ENCODE measurements at regions not wholly inside any gene's neighbourhood (a gene's known extent, or its start where the extent isn't known, plus 50 kb on each side); places are given as distances from the start of the nearest gene placed in this dataset.

DNA sequence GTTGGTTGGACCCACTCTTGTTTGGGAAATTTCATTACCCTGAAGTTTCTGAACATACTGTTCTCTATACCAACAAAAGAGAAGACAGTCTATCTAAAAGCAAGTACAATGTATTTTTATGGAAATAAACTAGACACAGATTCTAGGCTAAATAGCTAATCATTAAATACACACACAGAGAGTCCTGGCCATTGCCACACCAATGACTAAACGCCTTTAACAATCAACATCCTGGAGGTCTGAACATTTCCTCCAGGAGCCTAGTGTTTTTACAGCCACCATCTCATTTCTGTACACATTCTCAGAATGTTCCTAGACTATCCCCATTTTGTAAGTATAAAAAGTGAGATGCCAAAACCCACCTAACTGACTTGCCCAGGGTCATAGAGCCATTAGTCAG lies 141.6 kb upstream of the RREB1 start:
- Mint-ChIP-seq H3K27ac (no peak overlapping the region), H3K4me1 (ENCODE audit: low read depth) (peaks cover 13% of the 10 kb centered on the region), H3K4me3 (ENCODE audit: low read depth) (no peak overlapping the region), H3K27me3 (no peaks in the 10 kb centered on the region), H3K9me3 (ENCODE audit: low read depth) (no peaks in the 10 kb centered on the region), H3K36me3 (ENCODE audit: insufficient read depth) (no peaks in the 10 kb centered on the region)
- no peak for DNase-seq (ENCODE audit: low spot score, unreplicated experiment)
- TF ChIP-seq, protein P1, sequence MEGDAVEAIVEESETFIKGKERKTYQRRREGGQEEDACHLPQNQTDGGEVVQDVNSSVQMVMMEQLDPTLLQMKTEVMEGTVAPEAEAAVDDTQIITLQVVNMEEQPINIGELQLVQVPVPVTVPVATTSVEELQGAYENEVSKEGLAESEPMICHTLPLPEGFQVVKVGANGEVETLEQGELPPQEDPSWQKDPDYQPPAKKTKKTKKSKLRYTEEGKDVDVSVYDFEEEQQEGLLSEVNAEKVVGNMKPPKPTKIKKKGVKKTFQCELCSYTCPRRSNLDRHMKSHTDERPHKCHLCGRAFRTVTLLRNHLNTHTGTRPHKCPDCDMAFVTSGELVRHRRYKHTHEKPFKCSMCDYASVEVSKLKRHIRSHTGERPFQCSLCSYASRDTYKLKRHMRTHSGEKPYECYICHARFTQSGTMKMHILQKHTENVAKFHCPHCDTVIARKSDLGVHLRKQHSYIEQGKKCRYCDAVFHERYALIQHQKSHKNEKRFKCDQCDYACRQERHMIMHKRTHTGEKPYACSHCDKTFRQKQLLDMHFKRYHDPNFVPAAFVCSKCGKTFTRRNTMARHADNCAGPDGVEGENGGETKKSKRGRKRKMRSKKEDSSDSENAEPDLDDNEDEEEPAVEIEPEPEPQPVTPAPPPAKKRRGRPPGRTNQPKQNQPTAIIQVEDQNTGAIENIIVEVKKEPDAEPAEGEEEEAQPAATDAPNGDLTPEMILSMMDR (IDR thresholded peaks at IDR 0.05; ENCODE audit: unreplicated experiment) = no peak

DNA sequence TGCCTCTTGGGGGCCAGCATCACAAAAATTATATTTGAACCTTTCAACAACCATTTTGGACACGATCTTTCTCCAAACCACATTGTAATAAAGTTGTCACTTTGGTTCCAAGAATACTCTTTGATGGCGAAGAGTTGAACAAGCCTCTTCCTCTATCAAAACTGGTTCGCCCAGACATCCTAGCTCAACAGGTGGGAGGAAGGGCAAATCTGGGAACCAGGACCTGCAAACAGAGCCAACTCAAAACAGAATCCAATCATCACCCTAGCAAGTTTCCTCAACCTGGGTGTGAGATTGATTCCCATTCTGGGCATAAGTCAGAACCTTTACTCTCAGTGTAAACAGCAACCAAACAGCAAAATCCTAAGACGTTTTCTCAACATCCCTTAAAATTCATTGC lies 141.2 kb upstream of the RREB1 start:
- Mint-ChIP-seq H3K4me3 (ENCODE audit: low read depth) (no peak overlapping the region), H3K36me3 (ENCODE audit: insufficient read depth) (no peaks in the 10 kb centered on the region), H3K27me3 (no peaks in the 10 kb centered on the region), H3K9me3 (ENCODE audit: low read depth) (no peaks in the 10 kb centered on the region), H3K4me1 (ENCODE audit: low read depth) (peaks cover 18% of the 10 kb centered on the region), H3K27ac (no peak overlapping the region)
- no peak for DNase-seq (ENCODE audit: low spot score, unreplicated experiment)
- TF ChIP-seq, protein P1 (IDR thresholded peaks at IDR 0.05; ENCODE audit: unreplicated experiment) = no peak

DNA sequence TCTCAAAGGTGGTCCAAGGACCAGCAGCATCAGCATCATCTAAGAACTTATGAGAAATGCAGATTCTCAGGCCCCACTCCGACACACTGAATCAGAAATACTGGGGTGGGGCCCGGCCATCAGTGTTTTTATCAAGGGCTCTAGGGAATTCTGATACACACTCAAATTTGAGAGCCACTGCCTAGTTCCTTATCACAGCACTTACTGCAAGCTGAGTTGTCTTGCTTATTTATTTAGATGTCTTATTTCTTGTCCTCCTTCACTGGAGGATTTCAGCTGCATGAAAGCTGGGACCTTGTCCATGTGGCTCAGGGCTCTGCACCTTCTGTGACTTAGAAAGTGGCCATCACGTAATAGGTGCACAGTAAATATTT lies 139.4 kb upstream of the RREB1 start:
- Mint-ChIP-seq H3K36me3 (ENCODE audit: insufficient read depth) (no peaks in the 10 kb centered on the region), H3K9me3 (ENCODE audit: low read depth) (no peaks in the 10 kb centered on the region), H3K27ac (no peak overlapping the region)

DNA sequence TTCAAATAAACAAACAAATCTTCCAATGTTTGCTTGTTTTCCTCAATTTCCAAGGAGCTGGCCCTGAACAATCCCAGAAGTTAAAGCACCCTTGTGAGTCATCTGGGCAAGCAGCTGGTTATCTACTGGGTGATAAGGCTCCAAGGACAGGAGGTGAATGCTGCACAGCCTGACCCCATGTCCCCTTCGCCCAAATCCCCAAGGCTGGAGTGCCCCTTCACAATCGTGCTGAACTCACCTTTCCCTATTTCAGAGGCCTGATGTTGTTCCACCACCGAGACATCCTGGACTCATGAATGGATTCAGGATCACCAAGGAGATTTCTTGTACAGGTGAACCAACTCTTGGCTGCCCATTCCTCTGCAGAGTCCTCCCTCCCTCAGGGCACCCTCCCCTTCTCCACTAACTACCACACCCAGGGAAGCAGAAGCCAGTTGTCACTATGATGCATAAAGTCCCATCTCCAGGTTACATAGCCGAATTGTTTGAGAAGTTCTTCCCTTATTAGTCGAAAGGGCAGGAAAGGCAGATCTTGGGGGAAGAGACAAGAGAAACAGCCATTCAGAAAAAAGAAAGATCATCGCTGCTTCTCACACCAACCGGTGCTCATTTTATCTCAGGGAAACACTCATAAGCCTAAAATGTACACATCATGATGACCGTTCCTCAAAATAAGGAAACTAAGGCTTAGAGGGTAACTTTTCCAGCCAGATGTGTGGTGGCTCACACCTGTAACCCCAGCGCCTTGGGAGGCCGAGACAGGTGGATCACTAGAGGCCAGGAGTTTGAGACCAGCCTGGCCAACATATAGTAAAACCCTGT lies 138.8 kb upstream of the RREB1 start:
- no peak overlapping the region for H3K27ac Mint-ChIP-seq

More for the DNA sequence above, 139.4 kb upstream of the RREB1 start:
- TF ChIP-seq, protein P1 (IDR thresholded peaks at IDR 0.05; ENCODE audit: unreplicated experiment) = no peak
- no peak for DNase-seq (ENCODE audit: low spot score, unreplicated experiment)
- Mint-ChIP-seq H3K4me3 (ENCODE audit: low read depth) (no peak overlapping the region), H3K27me3 (no peaks in the 10 kb centered on the region), H3K4me1 (ENCODE audit: low read depth) (peaks cover 20% of the 10 kb centered on the region)

DNA sequence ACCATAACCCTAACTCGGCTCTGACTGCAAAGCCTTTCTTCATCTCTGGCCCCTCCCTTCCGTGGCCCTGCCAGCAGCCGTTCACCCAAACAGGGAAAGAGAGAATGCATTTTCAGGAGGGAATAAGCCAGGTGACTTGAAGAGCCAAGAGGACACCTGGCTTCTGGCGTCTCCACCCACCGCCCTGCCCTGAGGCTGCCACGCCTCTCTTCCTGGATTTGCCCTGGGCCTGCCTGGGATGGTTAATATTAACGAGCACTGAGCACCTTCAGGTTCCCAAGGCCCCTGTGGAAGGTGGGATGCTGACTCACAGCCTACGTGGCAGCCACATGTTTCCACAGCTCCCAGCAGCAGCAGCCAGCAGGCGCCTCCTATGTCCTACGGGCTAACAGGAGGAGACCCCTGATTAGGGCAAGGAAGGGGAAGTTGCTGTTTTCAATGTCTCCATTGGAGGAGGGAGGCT lies 138.0 kb upstream of the RREB1 start:
- Mint-ChIP-seq H3K4me1 (ENCODE audit: low read depth) (peaks cover 20% of the 10 kb centered on the region), H3K4me3 (ENCODE audit: low read depth) (no peak overlapping the region), H3K36me3 (ENCODE audit: insufficient read depth) (no peaks in the 10 kb centered on the region), H3K9me3 (ENCODE audit: low read depth) (no peaks in the 10 kb centered on the region), H3K27me3 (no peaks in the 10 kb centered on the region), H3K27ac (peak overlapping the region; percentile 87)
- TF ChIP-seq, protein P1 (IDR thresholded peaks at IDR 0.05; ENCODE audit: unreplicated experiment) = no peak
- DNase-seq (ENCODE audit: low spot score, unreplicated experiment) = peak; percentile 17

More for the DNA sequence above, 138.8 kb upstream of the RREB1 start:
- no peak overlapping the region for H3K4me3 Mint-ChIP-seq (ENCODE audit: low read depth)
- no peaks in the 10 kb centered on the region for H3K36me3 Mint-ChIP-seq (ENCODE audit: insufficient read depth)
- DNase-seq (ENCODE audit: low spot score, unreplicated experiment) = no peak
- H3K9me3 Mint-ChIP-seq (ENCODE audit: low read depth) = no peaks in the 10 kb centered on the region
- TF ChIP-seq, protein P1 (IDR thresholded peaks at IDR 0.05; ENCODE audit: unreplicated experiment) = no peak
- H3K27me3 Mint-ChIP-seq = no peaks in the 10 kb centered on the region
- H3K4me1 Mint-ChIP-seq (ENCODE audit: low read depth) = peaks cover 20% of the 10 kb centered on the region

All from progenitor cell of endocrine pancreas (in vitro differentiated cells).